ENCODE measurements at regions not wholly inside any gene's neighbourhood (a gene's known extent, or its start where the extent isn't known, plus 50 kb on each side); places are given as distances from the start of the nearest gene placed in this dataset.
"Not testable (repeated sequence)": the region's sequence is repeated elsewhere in the genome, so short reads cannot be mapped to it uniquely, and the experiment has no call there.

GRCh38 chr5:28831042-28831441 is 1792.7 kb upstream of the CDH9 start:
- WGBS, 3 donors, result 77 to 89% (median 82%) methylated on average over 4 of the region's 4 CpGs
- FAIRE-seq (no peak), DNase-seq (no peak)
- Histone ChIP-seq H3K27ac (ENCODE audit: low read depth in 1 of 3, low read length in 2 of 3) (no peak overlapping the region), H3K4me3 (ENCODE audit: low read depth in 1 of 3, low read length in 3 of 3) (no peak overlapping the region), H3K9me3 (ENCODE audit: control insufficient read depth in 2 of 2, insufficient read depth in 1 of 2, low read depth in 1 of 2, low read length in 1 of 2) (peaks cover 0 to 7% of the 10 kb centered on the region in 2 donors), H3K4me1 (ENCODE audit: control insufficient read depth in 3 of 3, insufficient read depth in 2 of 3, low read depth in 1 of 3, low read length in 2 of 3) (no peaks in the 10 kb centered on the region), H3K36me3 (ENCODE audit: control insufficient read depth in 3 of 3, insufficient read depth in 2 of 3, low read depth in 1 of 3, low read length in 3 of 3) (no peaks in the 10 kb centered on the region), H3K27me3 (ENCODE audit: control insufficient read depth in 3 of 3, insufficient read depth in 3 of 3, low read length in 3 of 3) (no peaks in the 10 kb centered on the region)

GRCh38 chr5:28823231-28823630 is 1784.8 kb upstream of the CDH9 start:
- H3K4me3 ChIP-seq (ENCODE audit: low read depth in 1 of 3, low read length in 3 of 3), result no peak overlapping the region
- DNase-seq (no peak), FAIRE-seq (no peak)
- WGBS, 3 donors, result 88 to 92% (median 90%) methylated on average over 1 of the region's 1 CpG
- no peaks in the 10 kb centered on the region for H3K27me3 ChIP-seq (ENCODE audit: control insufficient read depth in 3 of 3, insufficient read depth in 3 of 3, low read length in 3 of 3)
- H3K36me3 ChIP-seq (ENCODE audit: control insufficient read depth in 3 of 3, insufficient read depth in 2 of 3, low read depth in 1 of 3, low read length in 3 of 3), result no peaks in the 10 kb centered on the region
- H3K9me3 ChIP-seq (ENCODE audit: control insufficient read depth in 2 of 2, insufficient read depth in 1 of 2, low read depth in 1 of 2, low read length in 1 of 2), result peaks cover 0 to 13% of the 10 kb centered on the region in 2 donors
- no peak overlapping the region for H3K27ac ChIP-seq (ENCODE audit: low read depth in 1 of 3, low read length in 2 of 3)
- no peaks in the 10 kb centered on the region for H3K4me1 ChIP-seq (ENCODE audit: control insufficient read depth in 3 of 3, insufficient read depth in 2 of 3, low read depth in 1 of 3, low read length in 2 of 3)

DNA sequence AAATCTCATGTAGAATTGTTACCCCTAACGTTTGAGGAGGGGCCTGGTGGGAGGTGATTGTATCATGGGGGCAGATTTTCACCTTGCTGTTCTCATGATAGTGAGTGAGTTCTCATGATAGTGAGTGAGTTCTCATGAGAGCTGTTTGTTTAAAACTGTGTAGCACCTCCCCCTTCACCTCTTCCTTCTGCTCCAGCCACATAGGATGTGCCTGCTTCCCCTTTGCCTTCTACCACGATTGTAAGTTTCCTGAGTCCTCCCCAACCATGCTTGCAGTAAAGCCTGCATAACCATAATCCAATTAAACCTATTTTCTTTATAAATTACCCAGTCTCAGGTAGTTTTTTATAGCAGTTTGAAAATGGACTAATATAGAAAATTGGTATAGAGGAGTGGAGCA is 1783.7 kb upstream of the CDH9 start:
- FAIRE-seq (no peak), DNase-seq (no peak)
- WGBS, 3 donors, result 31 to 53% (median 35%) methylated on average over 2 of the region's 2 CpGs
- Histone ChIP-seq H3K4me3 (ENCODE audit: low read depth in 1 of 3, low read length in 3 of 3) (no peak overlapping the region), H3K4me1 (ENCODE audit: control insufficient read depth in 3 of 3, insufficient read depth in 2 of 3, low read depth in 1 of 3, low read length in 2 of 3) (no peaks in the 10 kb centered on the region), H3K27me3 (ENCODE audit: control insufficient read depth in 3 of 3, insufficient read depth in 3 of 3, low read length in 3 of 3) (no peaks in the 10 kb centered on the region), H3K27ac (ENCODE audit: low read depth in 1 of 3, low read length in 2 of 3) (no peak overlapping the region), H3K9me3 (ENCODE audit: control insufficient read depth in 2 of 2, insufficient read depth in 1 of 2, low read depth in 1 of 2, low read length in 1 of 2) (peaks cover 0 to 13% of the 10 kb centered on the region in 2 donors), H3K36me3 (ENCODE audit: control insufficient read depth in 3 of 3, insufficient read depth in 2 of 3, low read depth in 1 of 3, low read length in 3 of 3) (no peaks in the 10 kb centered on the region)

- H3K27me3 ChIP-seq (ENCODE audit: control insufficient read depth in 3 of 3, insufficient read depth in 3 of 3, low read length in 3 of 3), result no peaks in the 10 kb centered on the region
- no peak overlapping the region for H3K27ac ChIP-seq (ENCODE audit: low read depth in 1 of 3, low read length in 2 of 3)
- H3K4me1 ChIP-seq (ENCODE audit: control insufficient read depth in 3 of 3, insufficient read depth in 2 of 3, low read depth in 1 of 3, low read length in 2 of 3), result no peaks in the 10 kb centered on the region
- no peaks in the 10 kb centered on the region for H3K36me3 ChIP-seq (ENCODE audit: control insufficient read depth in 3 of 3, insufficient read depth in 2 of 3, low read depth in 1 of 3, low read length in 3 of 3)
- 88 to 89% (median 88%) methylated on average over 4 of the region's 4 CpGs for WGBS, 3 donors
- DNase-seq, result no peak
- peaks cover 6 to 21% of the 10 kb centered on the region in 2 donors for H3K9me3 ChIP-seq (ENCODE audit: control insufficient read depth in 2 of 2, insufficient read depth in 1 of 2, low read depth in 1 of 2, low read length in 1 of 2)
- no peak for FAIRE-seq
- H3K4me3 ChIP-seq (ENCODE audit: low read depth in 1 of 3, low read length in 3 of 3), result no peak overlapping the region
Observed at GRCh38 chr5:28810751-28811136, 1772.4 kb upstream of the CDH9 start.

GRCh38 chr5:28809811-28810750 is 1771.7 kb upstream of the CDH9 start:
- Histone ChIP-seq H3K36me3 (ENCODE audit: control insufficient read depth in 3 of 3, insufficient read depth in 2 of 3, low read depth in 1 of 3, low read length in 3 of 3) (no peaks in the 10 kb centered on the region), H3K9me3 (ENCODE audit: control insufficient read depth in 2 of 2, insufficient read depth in 1 of 2, low read depth in 1 of 2, low read length in 1 of 2) (peaks cover 6 to 21% of the 10 kb centered on the region in 2 donors), H3K4me1 (ENCODE audit: control insufficient read depth in 3 of 3, insufficient read depth in 2 of 3, low read depth in 1 of 3, low read length in 2 of 3) (no peaks in the 10 kb centered on the region), H3K27me3 (ENCODE audit: control insufficient read depth in 3 of 3, insufficient read depth in 3 of 3, low read length in 3 of 3) (no peaks in the 10 kb centered on the region), H3K4me3 (ENCODE audit: low read depth in 1 of 3, low read length in 3 of 3) (no peak overlapping the region), H3K27ac (ENCODE audit: low read depth in 1 of 3, low read length in 2 of 3) (no peak overlapping the region)
- WGBS, 3 donors, result 91 to 93% (median 91%) methylated on average over 56 of the region's 56 CpGs
- DNase-seq (no peak), FAIRE-seq (no peak)

DNA sequence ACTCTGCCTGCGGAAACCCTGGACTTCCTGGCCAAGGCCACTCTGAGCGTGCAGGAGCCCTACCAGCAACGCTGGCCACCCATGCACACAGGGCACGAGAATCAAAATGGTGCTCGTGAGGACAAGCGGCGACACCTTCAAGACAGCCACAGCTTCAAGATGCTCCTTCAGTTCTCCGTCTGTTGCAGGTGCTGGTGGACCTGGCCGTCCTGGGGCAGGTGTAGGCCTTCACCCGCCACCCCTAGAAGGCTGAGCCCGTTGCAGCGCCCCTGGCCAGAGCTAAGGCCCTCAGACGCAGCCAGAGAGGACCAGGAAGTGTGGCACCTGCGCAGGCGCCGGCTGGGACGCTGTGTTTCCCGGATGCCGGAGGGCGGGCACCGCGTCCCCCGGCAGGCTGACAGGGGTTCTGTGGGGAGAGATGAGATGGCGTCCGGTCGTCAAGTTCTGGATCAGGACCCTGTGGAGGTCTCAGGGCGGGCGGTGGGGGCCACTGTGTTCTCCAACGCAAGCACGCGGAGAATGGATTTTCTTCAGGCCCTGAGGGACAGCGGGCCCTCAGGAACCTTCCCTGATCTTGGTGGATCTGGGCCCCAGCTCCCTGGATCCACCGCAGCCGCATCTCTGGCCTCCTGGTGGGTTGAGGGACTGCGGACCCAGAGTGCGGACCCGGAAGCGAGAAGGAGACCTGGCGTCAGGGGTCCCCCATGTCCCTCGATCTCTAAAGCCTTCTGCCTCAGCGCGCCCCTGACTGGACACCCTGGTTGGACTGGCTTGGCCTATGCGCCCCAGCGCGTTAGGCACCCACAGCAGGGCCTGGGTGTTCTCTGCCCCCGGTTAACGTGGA is 1770.8 kb upstream of the CDH9 start:
- FAIRE-seq (no peak), DNase-seq (no peak)
- Histone ChIP-seq H3K36me3 (ENCODE audit: control insufficient read depth in 3 of 3, insufficient read depth in 2 of 3, low read depth in 1 of 3, low read length in 3 of 3) (no peaks in the 10 kb centered on the region), H3K4me3 (ENCODE audit: low read depth in 1 of 3, low read length in 3 of 3) (no peak overlapping the region), H3K27me3 (ENCODE audit: control insufficient read depth in 3 of 3, insufficient read depth in 3 of 3, low read length in 3 of 3) (no peaks in the 10 kb centered on the region), H3K27ac (ENCODE audit: low read depth in 1 of 3, low read length in 2 of 3) (no peak overlapping the region), H3K4me1 (ENCODE audit: control insufficient read depth in 3 of 3, insufficient read depth in 2 of 3, low read depth in 1 of 3, low read length in 2 of 3) (no peaks in the 10 kb centered on the region), H3K9me3 (ENCODE audit: control insufficient read depth in 2 of 2, insufficient read depth in 1 of 2, low read depth in 1 of 2, low read length in 1 of 2) (peaks cover 6 to 21% of the 10 kb centered on the region in 2 donors)
- WGBS, 3 donors, result 90 to 94% (median 92%) methylated on average over 46 to 47 of the region's 47 CpGs

- WGBS, 3 donors, result 17 to 42% (median 20%) methylated on average over 2 of the region's 2 CpGs
- FAIRE-seq, result no peak
- no peak overlapping the region for H3K4me3 ChIP-seq (ENCODE audit: low read depth in 1 of 3, low read length in 3 of 3)
- no peak for DNase-seq
- no peak overlapping the region for H3K27ac ChIP-seq (ENCODE audit: low read depth in 1 of 3, low read length in 2 of 3)
- H3K27me3 ChIP-seq (ENCODE audit: control insufficient read depth in 3 of 3, insufficient read depth in 3 of 3, low read length in 3 of 3), result no peaks in the 10 kb centered on the region
- peaks cover 6 to 21% of the 10 kb centered on the region in 2 donors for H3K9me3 ChIP-seq (ENCODE audit: control insufficient read depth in 2 of 2, insufficient read depth in 1 of 2, low read depth in 1 of 2, low read length in 1 of 2)
- H3K36me3 ChIP-seq (ENCODE audit: control insufficient read depth in 3 of 3, insufficient read depth in 2 of 3, low read depth in 1 of 3, low read length in 3 of 3), result no peaks in the 10 kb centered on the region
- no peaks in the 10 kb centered on the region for H3K4me1 ChIP-seq (ENCODE audit: control insufficient read depth in 3 of 3, insufficient read depth in 2 of 3, low read depth in 1 of 3, low read length in 2 of 3)
Observed at GRCh38 chr5:28807195-28807729, 1768.9 kb upstream of the CDH9 start.

GRCh38 chr5:28799035-28799434 is 1760.6 kb upstream of the CDH9 start:
- not testable (repeated sequence) for H3K4me3 ChIP-seq (ENCODE audit: low read depth in 1 of 3, low read length in 3 of 3); H3K9me3 ChIP-seq (ENCODE audit: control insufficient read depth in 2 of 2, insufficient read depth in 1 of 2, low read depth in 1 of 2, low read length in 1 of 2); H3K27ac ChIP-seq (ENCODE audit: low read depth in 1 of 3, low read length in 2 of 3); H3K36me3 ChIP-seq (ENCODE audit: control insufficient read depth in 3 of 3, insufficient read depth in 2 of 3, low read depth in 1 of 3, low read length in 3 of 3); FAIRE-seq; DNase-seq; H3K27me3 ChIP-seq (ENCODE audit: control insufficient read depth in 3 of 3, insufficient read depth in 3 of 3, low read length in 3 of 3); H3K4me1 ChIP-seq (ENCODE audit: control insufficient read depth in 3 of 3, insufficient read depth in 2 of 3, low read depth in 1 of 3, low read length in 2 of 3)
- whole genome bisulfite sequencing, 3 donors, result 90 to 100% (median 93%) methylated on average over 1 to 16 of the region's 16 CpGs

Data from small intestine (tissue), 7 donors.